ENCODE measurements at regions not wholly inside any gene's neighbourhood (a gene's known extent, or its start where the extent isn't known, plus 50 kb on each side); places are given as distances from the start of the nearest gene placed in this dataset.

- no peak for DNase-seq (ENCODE audit: low spot score)
- TF ChIP-seq CTCF (IDR thresholded peaks at IDR 0.05), result no peak
- Histone ChIP-seq H3K27ac (no peak overlapping the region), H3K4me3 (no peak overlapping the region)
Observed at GRCh38 chr7:79786187-79786586, 332.7 kb upstream of the MAGI2 start.

- H3K27ac ChIP-seq, result no peak overlapping the region
- no peak for TF ChIP-seq CTCF (IDR thresholded peaks at IDR 0.05)
- H3K4me3 ChIP-seq, result no peak overlapping the region
- DNase-seq (ENCODE audit: low spot score), result no peak
Observed at GRCh38 chr7:79785556-79785955, 332.1 kb upstream of the MAGI2 start.

GRCh38 chr7:79782906-79783305 lies 329.4 kb upstream of the MAGI2 start:
- Histone ChIP-seq H3K27ac (no peak overlapping the region), H3K4me3 (no peak overlapping the region)
- DNase-seq (ENCODE audit: low spot score), result no peak
- TF ChIP-seq CTCF (IDR thresholded peaks at IDR 0.05), result no peak

GRCh38 chr7:79782256-79782655 lies 328.8 kb upstream of the MAGI2 start:
- no peak for DNase-seq (ENCODE audit: low spot score)
- H3K4me3 ChIP-seq, result no peak overlapping the region
- no peak for TF ChIP-seq CTCF (IDR thresholded peaks at IDR 0.05)
- H3K27ac ChIP-seq, result no peak overlapping the region

GRCh38 chr7:79781716-79782115 lies 328.2 kb upstream of the MAGI2 start:
- DNase-seq (ENCODE audit: low spot score), result no peak
- H3K27ac ChIP-seq, result no peak overlapping the region
- TF ChIP-seq CTCF (IDR thresholded peaks at IDR 0.05), result no peak

GRCh38 chr7:79778786-79779770 lies 325.6 kb upstream of the MAGI2 start:
- no peak for TF ChIP-seq CTCF (IDR thresholded peaks at IDR 0.05)
- DNase-seq (ENCODE audit: low spot score), result no peak
- Histone ChIP-seq H3K27ac (no peak overlapping the region), H3K4me3 (no peak overlapping the region)

More at GRCh38 chr7:79781716-79782115, 328.2 kb upstream of the MAGI2 start:
- H3K4me3 ChIP-seq, result no peak overlapping the region

GRCh38 chr7:79775911-79776310 lies 322.4 kb upstream of the MAGI2 start:
- no peak overlapping the region for H3K27ac ChIP-seq

More at GRCh38 chr7:79775911-79776310, 322.4 kb upstream of the MAGI2 start:
- no peak for DNase-seq (ENCODE audit: low spot score)
- H3K4me3 ChIP-seq, result no peak overlapping the region
- no peak for TF ChIP-seq CTCF (IDR thresholded peaks at IDR 0.05)

Data from coronary artery (tissue), 2 donors.